K562 (cell line): ENCODE measurements at regions not wholly inside any gene's neighbourhood (a gene's known extent, or its start where the extent isn't known, plus 50 kb on each side); places are given as distances from the start of the nearest gene placed in this dataset.

Experiments used
- ATAC-seq: fragments of 200-7000 bp; cut with Tn5 transposase; 3 replicates; pipeline ENCODE4 v1.9.1; 2020; ENCODE audit warnings: moderate library complexity
- BruUV-seq: library from RNA; stranded (reverse); fragments of 400-500 nt; replicated peaks from 2 replicates; lab custom pipeline; 2021; lab: Mats Ljungman, UMichigan
- CTCF ChIA-PET: fragments of 300-600 bp; formaldehyde crosslinking; extraction: SDS; loops from one replicate; lab custom pipeline; 2021; ENCODE audit warnings: low intra/inter-chr PET ratio; lab: Yijun Ruan, JAX
- POLR2A ChIA-PET: fragments of 300-600, 350-650 bp; sonication (Branson Sonifier 250); formaldehyde crosslinking; extraction: SDS; loops from one replicate; lab custom pipeline; 2021; ENCODE audit warnings: antibody characterized with exemption, inconsistent platforms; lab: Yijun Ruan, JAX
- DNase-seq, 4 experiments: peaks; one replicate each; pipeline versions ENCODE4 v3.0.0 to v3.0.0-alpha.2; 2011 to 2018; ENCODE audit warnings: low spot score in 3 of 4, mixed read lengths in 3 of 4; ENCODE audit errors: extremely low read depth in 1 of 4
- FAIRE-seq: peaks from 2 replicates; lab custom pipeline; 2011; peaks lifted over from hg19 to GRCh38; lab: Jason Lieb, UNC
- H2AFZ ChIP-seq: 2 replicates; pipeline ENCODE4 v1.6.0; 2011; ENCODE audit warnings: low read depth, low read length, control low read depth, inconsistent platforms
- H3K27ac ChIP-seq: fragments of 200-600 bp; 3 replicates; pipeline ENCODE4 v1.8.0; 2011; ENCODE audit warnings: low read depth, mild to moderate bottlenecking, control low read depth, inconsistent platforms, low read length, moderate library complexity, mixed read lengths; ENCODE audit errors: extremely low read depth
- H3K27me3 ChIP-seq, 2 experiments: fragments of 300-600 bp in 1 of 2; 2 replicates in 1 of 2; 3 replicates in 1 of 2; pipeline versions ENCODE4 v1.6.0 to v1.8.0; 2011; ENCODE audit warnings: inconsistent platforms in 2 of 2, low read length in 2 of 2, mild to moderate bottlenecking in 1 of 2, mixed read lengths in 1 of 2, moderate library complexity in 1 of 2; ENCODE audit not compliant: control insufficient read depth in 2 of 2, insufficient read depth in 2 of 2
- H3K36me3 ChIP-seq: fragments of 300-600 bp; 3 replicates; pipeline ENCODE4 v1.8.0; 2011; ENCODE audit warnings: mild to moderate bottlenecking, low read length, inconsistent platforms; ENCODE audit not compliant: control insufficient read depth, insufficient read depth
- H3K4me1 ChIP-seq, 2 experiments: fragments of 200-600 bp in 1 of 2; replicated peaks in 1 of 2; 2 replicates in 1 of 2; 3 replicates in 1 of 2; pipeline versions ENCODE4 v1.5.1 to v1.8.0; 2011; ENCODE audit warnings: inconsistent platforms in 2 of 2, low read length in 2 of 2, mild to moderate bottlenecking in 1 of 2, mixed read lengths in 1 of 2, moderate library complexity in 1 of 2; ENCODE audit not compliant: control insufficient read depth in 2 of 2, insufficient read depth in 2 of 2
- H3K4me2 ChIP-seq: 2 replicates; pipeline ENCODE4 v1.6.1; 2011; ENCODE audit warnings: low read length, control low read depth, inconsistent platforms, mixed read lengths; ENCODE audit not compliant: insufficient read depth
- H3K4me3 ChIP-seq: fragments of 200-600 bp; sonication (generic), shearing (Covaris generic); 2 replicates; pipeline ENCODE4 v1.5.1; 2016; ENCODE audit warnings: control low read depth, inconsistent platforms
- H3K79me2 ChIP-seq: fragments of 200-600 bp; 3 replicates; pipeline ENCODE4 v1.8.0; 2011; ENCODE audit warnings: low read length, inconsistent platforms; ENCODE audit not compliant: control insufficient read depth, insufficient read depth
- H3K9ac ChIP-seq, 2 experiments: 2 replicates each; pipeline versions ENCODE4 v1.6.0 to v1.6.1; 2011; ENCODE audit warnings: low read depth in 2 of 2, low read length in 2 of 2, control low read depth in 1 of 2, inconsistent platforms in 1 of 2, mild to moderate bottlenecking in 1 of 2, mixed read lengths in 1 of 2; ENCODE audit not compliant: insufficient read depth in 1 of 2
- H3K9me1 ChIP-seq: one replicate; pipeline ENCODE4 v1.6.0; 2011; ENCODE audit warnings: inconsistent platforms, mild to moderate bottlenecking, low read length, moderate library complexity; ENCODE audit not compliant: control insufficient read depth, insufficient read depth
- H3K9me3 ChIP-seq: replicated peaks from 2 replicates; pipeline ENCODE4 v1.5.1; 2011; ENCODE audit warnings: low read depth, low read length, inconsistent platforms; ENCODE audit not compliant: control insufficient read depth, insufficient read depth
- H4K20me1 ChIP-seq: replicated peaks from 2 replicates; pipeline ENCODE4 v1.6.1; 2011; ENCODE audit warnings: low read length, inconsistent platforms, mixed read lengths; ENCODE audit not compliant: control insufficient read depth, insufficient read depth
- DPF2 ChIP-seq: fragments of 450-650 bp; IDR thresholded peaks from 2 replicates; pipeline ENCODE4 v1.6.1; 2016
- MEIS2 ChIP-seq: fragments of 450-650 bp; IDR thresholded peaks from 2 replicates; pipeline ENCODE4 v1.6.1; 2014; ENCODE audit warnings: mild to moderate bottlenecking; ENCODE audit not compliant: partially characterized antibody
- NR3C1 ChIP-seq: sonication (generic); formaldehyde crosslinking; IDR thresholded peaks from 2 replicates; pipeline ENCODE4 v1.8.1; 2022; ENCODE audit warnings: missing genetic modification reagents
- POLR2B ChIP-seq: fragments of 450-650 bp; IDR thresholded peaks from 2 replicates; pipeline ENCODE4 v1.6.1; 2018; ENCODE audit warnings: low read depth; ENCODE audit not compliant: partially characterized antibody
- PURB ChIP-seq: sonication (generic); formaldehyde crosslinking; IDR thresholded peaks from 2 replicates; pipeline ENCODE4 v1.9.0; 2021; ENCODE audit warnings: low read depth, mild to moderate bottlenecking, missing genetic modification reagents
- SAFB2 ChIP-seq: fragments of 200-400 bp; formaldehyde crosslinking; IDR thresholded peaks from 2 replicates; pipeline ENCODE4 v1.6.1; 2018; ENCODE audit warnings: borderline replicate concordance, low read length, low read depth, moderate library complexity; ENCODE audit not compliant: severe bottlenecking
- SIN3A ChIP-seq, 2 experiments: fragments of 150-350 bp in 1 of 2; IDR thresholded peaks; 2 replicates each; pipeline ENCODE4 v1.6.1; 2011 to 2016; ENCODE audit warnings: borderline replicate concordance in 2 of 2, low read depth in 2 of 2, low read length in 2 of 2, mild to moderate bottlenecking in 2 of 2, moderate library complexity in 2 of 2; ENCODE audit not compliant: control insufficient read depth in 1 of 2
- SMARCA5 ChIP-seq: fragments of 450-650 bp; IDR thresholded peaks from 2 replicates; pipeline ENCODE4 v1.6.1; 2016
- TAF1 ChIP-seq: IDR thresholded peaks from 2 replicates; pipeline ENCODE4 v1.6.1; 2011; ENCODE audit warnings: mild to moderate bottlenecking, low read length, moderate library complexity; ENCODE audit not compliant: insufficient read depth, control insufficient read depth, severe bottlenecking; ENCODE audit errors: extremely low read depth
- TCF7L2 ChIP-seq: fragments of 150-350 bp; IDR thresholded peaks from 2 replicates; pipeline ENCODE4 v1.6.1; 2016; ENCODE audit warnings: low read depth, mild to moderate bottlenecking, low read length, moderate library complexity
- ZBED1 ChIP-seq: IDR thresholded peaks from 2 replicates; pipeline ENCODE4 v1.6.1; 2014
- ZFP1 ChIP-seq: fragments of 450-650 bp; formaldehyde crosslinking; IDR thresholded peaks from 2 replicates; pipeline ENCODE4 v1.4.0; 2020; ENCODE audit warnings: mild to moderate bottlenecking, mixed read lengths
- ZNF589 ChIP-seq: fragments of 200-800 bp; sonication (Bioruptor generic); IDR thresholded peaks from 2 replicates; pipeline ENCODE4 v1.6.1; 2016; ENCODE audit warnings: low read depth, missing genetic modification characterization, missing compliant biosample characterization
- ZNF695 ChIP-seq: fragments of 450-650 bp; formaldehyde crosslinking; IDR thresholded peaks from 2 replicates; pipeline ENCODE4 v1.4.0; 2020; ENCODE audit warnings: mild to moderate bottlenecking, moderate library complexity
- WGBS: fragments of 100-300 bp; shearing (Covaris generic); methylation state at CpG from one replicate; pipeline ENCODE4 v1.1.6; 2016; ENCODE audit warnings: low coverage, mixed read lengths; ENCODE audit not compliant: insufficient coverage; ENCODE audit errors: missing lambda C conversion rate; 5-methylcytosine and 5-hydroxymethylcytosine counted together
- in situ Hi-C: fragments of 300-500 bp; cut with MboI; formaldehyde crosslinking; loops from 4 replicates; pipeline ENCODE4 v1.15.0; 2018; ENCODE audit warnings: inconsistent platforms, mixed read lengths
- intact Hi-C: fragments of 100-400 bp; cut with micrococcal nuclease; formaldehyde crosslinking; loops from 2 replicates; pipeline ENCODE4 v1.14.2; 2022
- TF ChIP-seq, protein P1 (sequence below): fragments of 450-650 bp; conservative IDR thresholded peaks from 2 replicates; pipeline ENCODE4 v1.6.1; 2016; ENCODE audit warnings: missing genetic modification characterization, low read depth, mild to moderate bottlenecking, control low read depth, missing compliant biosample characterization
- TF ChIP-seq, protein P2 (sequence below): IDR thresholded peaks from 2 replicates; pipeline ENCODE4 v1.6.1; 2011; ENCODE audit warnings: borderline replicate concordance, low read depth, mild to moderate bottlenecking, moderate library complexity, low read length; ENCODE audit not compliant: insufficient read depth, poor library complexity, severe bottlenecking
- TF ChIP-seq, protein P3 (sequence below): fragments of 250-450 bp; sonication (Bioruptor Pico); IDR thresholded peaks from 2 replicates; pipeline ENCODE4 v1.5.0; 2020; ENCODE audit warnings: mild to moderate bottlenecking, borderline replicate concordance

GRCh38 chr5:108516785-108517184, 134.9 kb upstream of the FBXL17 start (continued):
- TF ChIP-seq, protein P1, sequence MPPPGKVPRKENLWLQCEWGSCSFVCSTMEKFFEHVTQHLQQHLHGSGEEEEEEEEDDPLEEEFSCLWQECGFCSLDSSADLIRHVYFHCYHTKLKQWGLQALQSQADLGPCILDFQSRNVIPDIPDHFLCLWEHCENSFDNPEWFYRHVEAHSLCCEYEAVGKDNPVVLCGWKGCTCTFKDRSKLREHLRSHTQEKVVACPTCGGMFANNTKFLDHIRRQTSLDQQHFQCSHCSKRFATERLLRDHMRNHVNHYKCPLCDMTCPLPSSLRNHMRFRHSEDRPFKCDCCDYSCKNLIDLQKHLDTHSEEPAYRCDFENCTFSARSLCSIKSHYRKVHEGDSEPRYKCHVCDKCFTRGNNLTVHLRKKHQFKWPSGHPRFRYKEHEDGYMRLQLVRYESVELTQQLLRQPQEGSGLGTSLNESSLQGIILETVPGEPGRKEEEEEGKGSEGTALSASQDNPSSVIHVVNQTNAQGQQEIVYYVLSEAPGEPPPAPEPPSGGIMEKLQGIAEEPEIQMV (tag): no peak
- no peak for TF ChIP-seq SIN3A (IDR thresholded peaks at IDR 0.05; ENCODE audit: borderline replicate concordance in 2 of 2, control insufficient read depth in 1 of 2, low read depth in 2 of 2, low read length in 2 of 2)
- TF ChIP-seq ZNF589: no peak
- no peak for TF ChIP-seq SMARCA5
- no peak for TF ChIP-seq NR3C1 (CRISPR knock-in tag)
- no peak for TF ChIP-seq POLR2B
- no peak for TF ChIP-seq TAF1
- no peak for TF ChIP-seq DPF2
- no peak for TF ChIP-seq PURB (CRISPR knock-in tag)

DNA sequence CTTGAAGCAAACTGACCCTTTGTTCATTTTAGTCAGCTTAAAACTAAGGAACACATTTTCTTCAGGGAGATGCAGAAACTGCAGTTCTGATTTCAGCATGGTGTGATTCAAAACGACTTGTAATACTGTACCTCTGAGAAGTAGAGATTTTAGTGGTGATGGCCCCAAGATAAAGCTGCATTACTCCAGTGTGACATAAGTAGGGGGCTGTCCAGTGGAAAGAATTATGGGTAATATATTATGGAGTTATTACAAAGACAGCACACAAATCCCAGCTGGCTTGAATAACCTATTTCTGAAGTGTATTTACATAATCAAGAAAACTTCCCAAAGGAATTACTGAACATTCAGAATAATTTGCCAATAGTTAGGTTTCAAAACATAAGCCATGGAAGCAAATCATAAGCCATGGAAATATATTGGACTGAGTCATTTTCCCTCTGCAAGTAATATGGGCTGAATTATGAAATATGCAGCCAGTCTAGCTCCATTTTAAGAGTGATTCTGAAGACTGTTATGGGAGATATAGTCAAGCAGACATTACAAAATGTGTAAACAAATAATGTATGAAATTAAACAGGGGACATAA, 133.7 kb upstream of the FBXL17 start:
- Histone ChIP-seq H3K9me3 (no peaks in the 10 kb centered on the region), H3K4me2 (no peak overlapping the region), H3K79me2 (no peaks in the 10 kb centered on the region), H3K4me1 (no peaks in the 10 kb centered on the region), H3K4me3 (no peak overlapping the region), H3K27me3 (no peaks in the 10 kb centered on the region; a peak in 1 of 5 replicates), H3K9me1 (no peaks in the 10 kb centered on the region), H3K36me3 (no peaks in the 10 kb centered on the region), H3K9ac (no peak overlapping the region), H3K27ac (no peak overlapping the region), H2AFZ (no peak overlapping the region), H4K20me1 (no peaks in the 10 kb centered on the region)
- WGBS: 7% methylated on average over 1 of the region's 1 CpG
- BruUV-seq: no TSS peak
- in situ Hi-C loops: no loop called here
- POLR2A ChIA-PET: interaction anchor here (1.1 kb wide), 1 partner anchor 9 kb away, joined by 3 read pairs; no protein-coding TSS in a partner anchor
- FAIRE-seq: no peak
- no peak for DNase-seq
- ATAC-seq: no peak
- intact Hi-C loops: no loop called here
- CTCF ChIA-PET: no interaction called here
- no peak for TF ChIP-seq ZBED1
- TF ChIP-seq MEIS2: no peak
- no peak for TF ChIP-seq SAFB2
- TF ChIP-seq, protein P2, sequence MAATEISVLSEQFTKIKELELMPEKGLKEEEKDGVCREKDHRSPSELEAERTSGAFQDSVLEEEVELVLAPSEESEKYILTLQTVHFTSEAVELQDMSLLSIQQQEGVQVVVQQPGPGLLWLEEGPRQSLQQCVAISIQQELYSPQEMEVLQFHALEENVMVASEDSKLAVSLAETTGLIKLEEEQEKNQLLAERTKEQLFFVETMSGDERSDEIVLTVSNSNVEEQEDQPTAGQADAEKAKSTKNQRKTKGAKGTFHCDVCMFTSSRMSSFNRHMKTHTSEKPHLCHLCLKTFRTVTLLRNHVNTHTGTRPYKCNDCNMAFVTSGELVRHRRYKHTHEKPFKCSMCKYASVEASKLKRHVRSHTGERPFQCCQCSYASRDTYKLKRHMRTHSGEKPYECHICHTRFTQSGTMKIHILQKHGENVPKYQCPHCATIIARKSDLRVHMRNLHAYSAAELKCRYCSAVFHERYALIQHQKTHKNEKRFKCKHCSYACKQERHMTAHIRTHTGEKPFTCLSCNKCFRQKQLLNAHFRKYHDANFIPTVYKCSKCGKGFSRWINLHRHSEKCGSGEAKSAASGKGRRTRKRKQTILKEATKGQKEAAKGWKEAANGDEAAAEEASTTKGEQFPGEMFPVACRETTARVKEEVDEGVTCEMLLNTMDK: no peak
- TF ChIP-seq ZFP1 (CRISPR knock-in tag): no peak
- TF ChIP-seq ZNF695: no peak
- no peak for TF ChIP-seq DPF2
- TF ChIP-seq, protein P3, sequence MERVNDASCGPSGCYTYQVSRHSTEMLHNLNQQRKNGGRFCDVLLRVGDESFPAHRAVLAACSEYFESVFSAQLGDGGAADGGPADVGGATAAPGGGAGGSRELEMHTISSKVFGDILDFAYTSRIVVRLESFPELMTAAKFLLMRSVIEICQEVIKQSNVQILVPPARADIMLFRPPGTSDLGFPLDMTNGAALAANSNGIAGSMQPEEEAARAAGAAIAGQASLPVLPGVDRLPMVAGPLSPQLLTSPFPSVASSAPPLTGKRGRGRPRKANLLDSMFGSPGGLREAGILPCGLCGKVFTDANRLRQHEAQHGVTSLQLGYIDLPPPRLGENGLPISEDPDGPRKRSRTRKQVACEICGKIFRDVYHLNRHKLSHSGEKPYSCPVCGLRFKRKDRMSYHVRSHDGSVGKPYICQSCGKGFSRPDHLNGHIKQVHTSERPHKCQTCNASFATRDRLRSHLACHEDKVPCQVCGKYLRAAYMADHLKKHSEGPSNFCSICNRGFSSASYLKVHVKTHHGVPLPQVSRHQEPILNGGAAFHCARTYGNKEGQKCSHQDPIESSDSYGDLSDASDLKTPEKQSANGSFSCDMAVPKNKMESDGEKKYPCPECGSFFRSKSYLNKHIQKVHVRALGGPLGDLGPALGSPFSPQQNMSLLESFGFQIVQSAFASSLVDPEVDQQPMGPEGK (CRISPR knock-in tag): no peak
- TF ChIP-seq TCF7L2: no peak
